GM10248 (cell line): ENCODE measurements at regions not wholly inside any gene's neighbourhood (a gene's known extent, or its start where the extent isn't known, plus 50 kb on each side); places are given as distances from the start of the nearest gene placed in this dataset.

Experiments
- CTCF ChIA-PET: fragments of 300-600 bp; sonication (Branson Sonifier 250); formaldehyde crosslinking; extraction: SDS; loops from one replicate; lab custom pipeline; 2021; ENCODE audit warnings: antibody characterized with exemption; lab: Yijun Ruan, JAX
- POLR2A ChIA-PET: fragments of 350-650 bp; sonication (Branson Sonifier 250); formaldehyde crosslinking; extraction: SDS; loops from one replicate; lab custom pipeline; 2020; ENCODE audit warnings: antibody characterized with exemption; lab: Yijun Ruan, JAX
- DNase-seq: peaks from one replicate; pipeline ENCODE4 v3.0.0; 2012; ENCODE audit errors: extremely low spot score
- CTCF ChIP-seq: IDR thresholded peaks from 2 replicates; pipeline ENCODE4 v1.5.1; 2012; ENCODE audit warnings: mild to moderate bottlenecking, low read depth; ENCODE audit errors: extremely low read depth, missing control alignments, control extremely low read depth

DNA sequence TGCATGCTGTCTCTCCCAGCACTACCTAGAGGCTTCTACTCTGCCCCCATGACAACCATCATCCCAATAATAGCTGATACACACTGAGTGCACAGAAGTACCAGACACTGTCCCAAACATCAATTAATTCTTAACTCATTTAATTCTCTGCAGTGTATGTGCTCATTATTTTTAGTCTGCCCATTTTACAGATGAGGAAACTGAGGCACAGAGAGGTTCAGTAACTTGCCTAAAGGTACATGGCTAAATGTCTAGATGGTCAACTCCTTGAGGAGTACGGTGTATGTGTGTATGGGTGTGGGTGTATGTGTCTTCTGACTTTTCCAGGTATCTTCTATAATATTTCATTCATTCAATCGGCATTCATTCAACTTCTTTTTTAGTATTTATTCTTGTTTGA, 407.9 kb downstream of the SOX9 start:
- CTCF ChIA-PET, result interaction anchor here (3.8 kb wide), 1 partner anchor 11 kb away, joined by 22 read pairs; no protein-coding TSS in a partner anchor
- DNase-seq, result no peak
- POLR2A ChIA-PET, result no interaction called here
- TF ChIP-seq CTCF, result no peak

DNA sequence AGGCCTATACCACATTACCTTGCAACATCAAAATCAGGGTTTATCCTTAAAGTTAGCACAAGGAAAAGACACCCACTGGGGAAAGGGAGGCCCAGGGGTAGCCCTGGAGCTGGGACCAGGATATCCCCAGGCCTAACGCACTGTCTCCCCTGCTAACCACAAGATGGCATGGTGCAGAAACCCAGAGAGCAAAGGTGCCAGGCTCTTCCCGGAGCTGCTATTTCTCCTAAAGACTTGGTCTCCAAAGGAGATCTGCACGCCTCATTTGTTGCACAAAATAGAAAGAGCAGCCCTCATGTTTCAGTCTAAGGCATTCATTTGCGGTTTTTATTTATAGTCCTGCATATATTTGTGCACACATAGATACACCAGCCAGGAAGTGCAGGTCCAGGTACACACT, 408.6 kb downstream of the SOX9 start:
- no peak for TF ChIP-seq CTCF
- CTCF ChIA-PET, result interaction anchor here (3.8 kb wide), 1 partner anchor 10 kb away, joined by 22 read pairs; no protein-coding TSS in a partner anchor
- no peak for DNase-seq
- POLR2A ChIA-PET, result no interaction called here

- ChIA-PET CTCF (interaction anchor here (3.8 kb wide), 1 partner anchor 9 kb away, joined by 22 read pairs; no protein-coding TSS in a partner anchor), POLR2A (no interaction called here)
- TF ChIP-seq CTCF, result no peak
- DNase-seq, result no peak
Observed at GRCh38 chr17:72530454-72530853, 409.6 kb downstream of the SOX9 start.

- ChIA-PET CTCF (no interaction called here), POLR2A (no interaction called here)
- no peak for DNase-seq
- TF ChIP-seq CTCF, result no peak
Observed at GRCh38 chr17:72531729-72532128, 410.9 kb downstream of the SOX9 start.

DNA sequence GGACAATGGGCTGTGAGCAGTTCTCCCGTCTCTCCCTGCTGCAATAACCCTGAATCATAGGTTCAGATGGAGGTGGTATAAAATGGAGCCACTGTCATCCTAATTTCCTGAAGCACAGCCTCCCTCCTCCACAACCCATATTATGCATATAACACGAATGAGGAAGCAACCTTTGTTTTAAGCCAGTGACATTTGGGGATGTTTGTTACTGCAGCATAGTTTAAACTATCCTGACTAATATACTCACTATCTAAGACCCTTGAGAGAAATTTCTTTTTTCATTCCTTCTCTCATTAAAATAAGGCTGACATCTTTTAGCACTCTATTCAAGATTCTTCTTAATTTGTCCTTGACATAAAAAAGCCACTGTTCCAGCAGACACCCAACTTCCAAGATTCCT, 413.4 kb downstream of the SOX9 start:
- ChIA-PET POLR2A (no interaction called here), CTCF (no interaction called here)
- DNase-seq, result no peak
- TF ChIP-seq CTCF, result no peak

GRCh38 chr17:72534776-72535175, 414.0 kb downstream of the SOX9 start:
- ChIA-PET CTCF (no interaction called here), POLR2A (no interaction called here)
- no peak for TF ChIP-seq CTCF
- DNase-seq, result no peak
